K562 (cell line): ENCODE measurements at regions not wholly inside any gene's neighbourhood (a gene's known extent, or its start where the extent isn't known, plus 50 kb on each side); places are given as distances from the start of the nearest gene placed in this dataset.

Experiments used
- ATAC-seq: fragments of 200-7000 bp; cut with Tn5 transposase; 3 replicates; pipeline ENCODE4 v1.9.1; 2020; ENCODE audit warnings: moderate library complexity
- BruUV-seq: library from RNA; stranded (reverse); fragments of 400-500 nt; replicated peaks from 2 replicates; lab custom pipeline; 2021; lab: Mats Ljungman, UMichigan
- CTCF ChIA-PET: fragments of 300-600 bp; formaldehyde crosslinking; extraction: SDS; loops from one replicate; lab custom pipeline; 2021; ENCODE audit warnings: low intra/inter-chr PET ratio; lab: Yijun Ruan, JAX
- POLR2A ChIA-PET: fragments of 300-600, 350-650 bp; sonication (Branson Sonifier 250); formaldehyde crosslinking; extraction: SDS; loops from one replicate; lab custom pipeline; 2021; ENCODE audit warnings: antibody characterized with exemption, inconsistent platforms; lab: Yijun Ruan, JAX
- DNase-seq, 4 experiments: peaks; one replicate each; pipeline versions ENCODE4 v3.0.0 to v3.0.0-alpha.2; 2011 to 2018; ENCODE audit warnings: low spot score in 3 of 4, mixed read lengths in 3 of 4; ENCODE audit errors: extremely low read depth in 1 of 4
- FAIRE-seq: peaks from 2 replicates; lab custom pipeline; 2011; peaks lifted over from hg19 to GRCh38; lab: Jason Lieb, UNC
- H2AFZ ChIP-seq: 2 replicates; pipeline ENCODE4 v1.6.0; 2011; ENCODE audit warnings: low read depth, low read length, control low read depth, inconsistent platforms
- H3K27ac ChIP-seq: fragments of 200-600 bp; 3 replicates; pipeline ENCODE4 v1.8.0; 2011; ENCODE audit warnings: low read depth, mild to moderate bottlenecking, control low read depth, inconsistent platforms, low read length, moderate library complexity, mixed read lengths; ENCODE audit errors: extremely low read depth
- H3K27me3 ChIP-seq, 2 experiments: fragments of 300-600 bp in 1 of 2; 2 replicates in 1 of 2; 3 replicates in 1 of 2; pipeline versions ENCODE4 v1.6.0 to v1.8.0; 2011; ENCODE audit warnings: inconsistent platforms in 2 of 2, low read length in 2 of 2, mild to moderate bottlenecking in 1 of 2, mixed read lengths in 1 of 2, moderate library complexity in 1 of 2; ENCODE audit not compliant: control insufficient read depth in 2 of 2, insufficient read depth in 2 of 2
- H3K36me3 ChIP-seq: fragments of 300-600 bp; 3 replicates; pipeline ENCODE4 v1.8.0; 2011; ENCODE audit warnings: mild to moderate bottlenecking, low read length, inconsistent platforms; ENCODE audit not compliant: control insufficient read depth, insufficient read depth
- H3K4me1 ChIP-seq, 2 experiments: fragments of 200-600 bp in 1 of 2; replicated peaks in 1 of 2; 2 replicates in 1 of 2; 3 replicates in 1 of 2; pipeline versions ENCODE4 v1.5.1 to v1.8.0; 2011; ENCODE audit warnings: inconsistent platforms in 2 of 2, low read length in 2 of 2, mild to moderate bottlenecking in 1 of 2, mixed read lengths in 1 of 2, moderate library complexity in 1 of 2; ENCODE audit not compliant: control insufficient read depth in 2 of 2, insufficient read depth in 2 of 2
- H3K4me2 ChIP-seq: 2 replicates; pipeline ENCODE4 v1.6.1; 2011; ENCODE audit warnings: low read length, control low read depth, inconsistent platforms, mixed read lengths; ENCODE audit not compliant: insufficient read depth
- H3K4me3 ChIP-seq: fragments of 200-600 bp; sonication (generic), shearing (Covaris generic); 2 replicates; pipeline ENCODE4 v1.5.1; 2016; ENCODE audit warnings: control low read depth, inconsistent platforms
- H3K79me2 ChIP-seq: fragments of 200-600 bp; 3 replicates; pipeline ENCODE4 v1.8.0; 2011; ENCODE audit warnings: low read length, inconsistent platforms; ENCODE audit not compliant: control insufficient read depth, insufficient read depth
- H3K9ac ChIP-seq, 2 experiments: 2 replicates each; pipeline versions ENCODE4 v1.6.0 to v1.6.1; 2011; ENCODE audit warnings: low read depth in 2 of 2, low read length in 2 of 2, control low read depth in 1 of 2, inconsistent platforms in 1 of 2, mild to moderate bottlenecking in 1 of 2, mixed read lengths in 1 of 2; ENCODE audit not compliant: insufficient read depth in 1 of 2
- H3K9me1 ChIP-seq: one replicate; pipeline ENCODE4 v1.6.0; 2011; ENCODE audit warnings: inconsistent platforms, mild to moderate bottlenecking, low read length, moderate library complexity; ENCODE audit not compliant: control insufficient read depth, insufficient read depth
- H3K9me3 ChIP-seq: replicated peaks from 2 replicates; pipeline ENCODE4 v1.5.1; 2011; ENCODE audit warnings: low read depth, low read length, inconsistent platforms; ENCODE audit not compliant: control insufficient read depth, insufficient read depth
- H4K20me1 ChIP-seq: replicated peaks from 2 replicates; pipeline ENCODE4 v1.6.1; 2011; ENCODE audit warnings: low read length, inconsistent platforms, mixed read lengths; ENCODE audit not compliant: control insufficient read depth, insufficient read depth
- BRD4 ChIP-seq: fragments of 200-600 bp; sonication (generic); IDR thresholded peaks from 2 replicates; pipeline ENCODE4 v1.6.1; 2017; ENCODE audit warnings: inconsistent platforms
- CBFA2T3 ChIP-seq: fragments of 450-650 bp; IDR thresholded peaks from 2 replicates; pipeline ENCODE4 v1.6.1; 2017
- DACH1 ChIP-seq: fragments of 450-650 bp; IDR thresholded peaks from 2 replicates; pipeline ENCODE4 v1.6.1; 2018; ENCODE audit not compliant: partially characterized antibody
- HBP1 ChIP-seq: fragments of 450-650 bp; formaldehyde crosslinking; IDR thresholded peaks from 2 replicates; pipeline ENCODE4 v1.4.0; 2022; ENCODE audit warnings: missing genetic modification characterization
- HDAC3 ChIP-seq: fragments of 450-650 bp; IDR thresholded peaks from 2 replicates; pipeline ENCODE4 v1.6.1; 2018; ENCODE audit warnings: borderline replicate concordance, mild to moderate bottlenecking, moderate library complexity; ENCODE audit not compliant: partially characterized antibody
- ILF3 ChIP-seq: fragments of 450-650 bp; IDR thresholded peaks from 2 replicates; pipeline ENCODE4 v1.6.1; 2018; ENCODE audit warnings: antibody characterized with exemption, mild to moderate bottlenecking, moderate library complexity, borderline replicate concordance
- MAFF ChIP-seq: IDR thresholded peaks from 2 replicates; pipeline ENCODE4 v1.6.1; 2012; ENCODE audit warnings: low read length, improper control_type of control experiment
- MAFG ChIP-seq: fragments of 450-650 bp; conservative IDR thresholded peaks from 2 replicates; pipeline ENCODE4 v1.6.1; 2016; ENCODE audit warnings: missing genetic modification characterization, missing compliant biosample characterization
- RREB1 ChIP-seq: fragments of 250-450 bp; sonication (Bioruptor Pico); IDR thresholded peaks from 2 replicates; pipeline ENCODE4 v1.4.0; 2020
- SIRT6 ChIP-seq: IDR thresholded peaks from one replicate; pipeline ENCODE4 v1.6.1; 2012; ENCODE audit warnings: low read depth, mild to moderate bottlenecking, control low read depth, inconsistent platforms, low read length, moderate library complexity
- TEAD1 ChIP-seq, 2 experiments: fragments of 450-650 bp in 1 of 2; sonication (generic) in 1 of 2; formaldehyde crosslinking; IDR thresholded peaks; 2 replicates each; pipeline versions ENCODE4 v1.4.0 to v1.8.0; 2020 to 2022; ENCODE audit warnings: mild to moderate bottlenecking in 2 of 2, missing genetic modification reagents in 1 of 2
- ZNF444 ChIP-seq: fragments of 250-450 bp; sonication (Bioruptor Pico); IDR thresholded peaks from 2 replicates; pipeline ENCODE4 v1.4.0; 2020; ENCODE audit warnings: mild to moderate bottlenecking, moderate library complexity
- ZNF778 ChIP-seq: fragments of 450-650 bp; formaldehyde crosslinking; IDR thresholded peaks from 2 replicates; pipeline ENCODE4 v1.4.0; 2020; ENCODE audit warnings: mild to moderate bottlenecking, moderate library complexity
- WGBS: fragments of 100-300 bp; shearing (Covaris generic); methylation state at CpG from one replicate; pipeline ENCODE4 v1.1.6; 2016; ENCODE audit warnings: low coverage, mixed read lengths; ENCODE audit not compliant: insufficient coverage; ENCODE audit errors: missing lambda C conversion rate; 5-methylcytosine and 5-hydroxymethylcytosine counted together
- in situ Hi-C: fragments of 300-500 bp; cut with MboI; formaldehyde crosslinking; loops from 4 replicates; pipeline ENCODE4 v1.15.0; 2018; ENCODE audit warnings: inconsistent platforms, mixed read lengths
- intact Hi-C: fragments of 100-400 bp; cut with micrococcal nuclease; formaldehyde crosslinking; loops from 2 replicates; pipeline ENCODE4 v1.14.2; 2022
- TF ChIP-seq, protein P1 (sequence below): fragments of 150-350 bp; conservative IDR thresholded peaks from 2 replicates; pipeline ENCODE4 v1.6.1; 2014; ENCODE audit warnings: low read length

GRCh38 chr2:238706673-238707072, 141.2 kb upstream of the TWIST2 start:
- FAIRE-seq: no peak
- Histone ChIP-seq H2AFZ (no peak overlapping the region), H3K9me1 (no peaks in the 10 kb centered on the region), H3K79me2 (no peaks in the 10 kb centered on the region), H3K27me3 (peaks cover 0 to 19% of the 10 kb centered on the region in 2 experiments; a peak in 2 of 5 replicates), H3K4me3 (no peak overlapping the region), H3K27ac (no peak overlapping the region), H3K4me2 (no peak overlapping the region), H3K9ac (no peak overlapping the region), H3K36me3 (no peaks in the 10 kb centered on the region), H3K9me3 (no peaks in the 10 kb centered on the region), H4K20me1 (no peaks in the 10 kb centered on the region), H3K4me1 (no peaks in the 10 kb centered on the region)
- WGBS: no CpG with 5 or more reads among the region's 1 CpG
- POLR2A ChIA-PET: no interaction called here
- BruUV-seq: no TSS peak
- ATAC-seq: no peak
- in situ Hi-C loops: no loop called here
- no peak for DNase-seq
- intact Hi-C loops: no loop called here
- CTCF ChIA-PET: no interaction called here
- TF ChIP-seq HDAC3 (no peak), ZNF778 (CRISPR knock-in tag) (no peak), MAFG (no peak), ZNF444 (CRISPR knock-in tag) (no peak), HBP1 (CRISPR knock-in tag) (no peak), RREB1 (CRISPR knock-in tag) (no peak), SIRT6 (no peak), CBFA2T3 (no peak), ILF3 (no peak), TEAD1 (CRISPR knock-in tag; IDR thresholded peaks at IDR 0.05) (no peak), BRD4 (no peak), MAFF (no peak), DACH1 (no peak)
- TF ChIP-seq, protein P1, sequence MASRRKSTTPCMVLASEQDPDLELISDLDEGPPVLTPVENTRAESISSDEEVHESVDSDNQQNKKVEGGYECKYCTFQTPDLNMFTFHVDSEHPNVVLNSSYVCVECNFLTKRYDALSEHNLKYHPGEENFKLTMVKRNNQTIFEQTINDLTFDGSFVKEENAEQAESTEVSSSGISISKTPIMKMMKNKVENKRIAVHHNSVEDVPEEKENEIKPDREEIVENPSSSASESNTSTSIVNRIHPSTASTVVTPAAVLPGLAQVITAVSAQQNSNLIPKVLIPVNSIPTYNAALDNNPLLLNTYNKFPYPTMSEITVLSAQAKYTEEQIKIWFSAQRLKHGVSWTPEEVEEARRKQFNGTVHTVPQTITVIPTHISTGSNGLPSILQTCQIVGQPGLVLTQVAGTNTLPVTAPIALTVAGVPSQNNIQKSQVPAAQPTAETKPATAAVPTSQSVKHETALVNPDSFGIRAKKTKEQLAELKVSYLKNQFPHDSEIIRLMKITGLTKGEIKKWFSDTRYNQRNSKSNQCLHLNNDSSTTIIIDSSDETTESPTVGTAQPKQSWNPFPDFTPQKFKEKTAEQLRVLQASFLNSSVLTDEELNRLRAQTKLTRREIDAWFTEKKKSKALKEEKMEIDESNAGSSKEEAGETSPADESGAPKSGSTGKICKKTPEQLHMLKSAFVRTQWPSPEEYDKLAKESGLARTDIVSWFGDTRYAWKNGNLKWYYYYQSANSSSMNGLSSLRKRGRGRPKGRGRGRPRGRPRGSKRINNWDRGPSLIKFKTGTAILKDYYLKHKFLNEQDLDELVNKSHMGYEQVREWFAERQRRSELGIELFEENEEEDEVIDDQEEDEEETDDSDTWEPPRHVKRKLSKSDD: no peak
